Thyroid gland (tissue), 4 donors: ENCODE measurements at regions not wholly inside any gene's neighbourhood (a gene's known extent, or its start where the extent isn't known, plus 50 kb on each side); places are given as distances from the start of the nearest gene placed in this dataset.
A peak's percentile ranks its signal among the peaks of the same experiment; 100 is the strongest.

Experiments used
- DNase-seq, 2 donors: peaks; one replicate each; pipeline ENCODE4 v3.0.0-alpha.2; 2019
- H3K27ac ChIP-seq, 3 donors: fragments of 200-600 bp; sonication (generic); 1 replicate in 2 of 3; 2 replicates in 1 of 3; pipeline ENCODE4 v1.5.1; 2016 to 2019; ENCODE audit warnings: mild to moderate bottlenecking in 1 of 3, moderate library complexity in 1 of 3
- H3K27me3 ChIP-seq: fragments of 200-600 bp; sonication (generic); one replicate; pipeline ENCODE4 v1.5.1; 2019
- H3K36me3 ChIP-seq, 2 donors: fragments of 200-600 bp; sonication (generic); one replicate each; pipeline ENCODE4 v1.5.1; 2016 to 2019
- H3K4me1 ChIP-seq, 2 donors: fragments of 200-600 bp; sonication (generic); one replicate each; pipeline ENCODE4 v1.5.1; 2017 to 2019
- H3K4me3 ChIP-seq, 3 donors: fragments of 200-600 bp; sonication (generic); replicated peaks in 1 of 3; 1 replicate in 2 of 3; 2 replicates in 1 of 3; pipeline ENCODE4 v1.5.1; 2016; ENCODE audit warnings: mild to moderate bottlenecking in 1 of 3
- H3K9me3 ChIP-seq: fragments of 200-600 bp; sonication (generic); one replicate; pipeline ENCODE4 v1.5.1; 2017
- CTCF ChIP-seq, 6 experiments: fragments of 200-600 bp in 3 of 6; fragments of 450-650 bp in 3 of 6; sonication (generic) in 3 of 6; IDR thresholded peaks; one replicate each; pipeline ENCODE4 v1.5.1; 2016 to 2019; ENCODE audit warnings: antibody characterized with exemption in 6 of 6, mild to moderate bottlenecking in 2 of 6, inconsistent platforms in 1 of 6, moderate library complexity in 1 of 6
- POLR2A ChIP-seq, 2 donors: fragments of 450-650 bp; IDR thresholded peaks; one replicate each; pipeline ENCODE4 v1.6.1; 2017; ENCODE audit warnings: antibody characterized with exemption in 2 of 2, mild to moderate bottlenecking in 2 of 2, moderate library complexity in 1 of 2
- WGBS, 2 donors: methylation state at CpG; one replicate each; pipeline ENCODE4 v1.1.5; 2017; 5-methylcytosine and 5-hydroxymethylcytosine counted together
- intact Hi-C: fragments of 100-400 bp; cut with DNase I; formaldehyde crosslinking; loops from one replicate; pipeline ENCODE4 v1.15.1; 2023

GRCh38 chr12:4193821-4194220, 79.7 kb upstream of the CCND2 start:
- TF ChIP-seq POLR2A (IDR thresholded peaks at IDR 0.05) (no peak), CTCF (IDR thresholded peaks at IDR 0.05) (no peak)

GRCh38 chr12:4191642-4192041, 81.9 kb upstream of the CCND2 start:
- no peak overlapping the region for H3K4me3 ChIP-seq
- no peak overlapping the region for H3K27ac ChIP-seq
- no peaks in the 10 kb centered on the region for H3K9me3 ChIP-seq
- peak; percentile 39 to 59 for DNase-seq
- TF ChIP-seq POLR2A (IDR thresholded peaks at IDR 0.05) (no peak), CTCF (IDR thresholded peaks at IDR 0.05) (no peak)
- no peaks in the 10 kb centered on the region for H3K36me3 ChIP-seq
- no peaks in the 10 kb centered on the region for H3K27me3 ChIP-seq
- H3K4me1 ChIP-seq, result peaks cover 0 to 6% of the 10 kb centered on the region in 2 donors
- intact Hi-C loops, result no loop called here
- WGBS, 2 donors, result 32 to 43% methylated on average over 2 of the region's 2 CpGs

More at GRCh38 chr12:4193821-4194220, 79.7 kb upstream of the CCND2 start:
- H3K27me3 ChIP-seq, result no peaks in the 10 kb centered on the region
- no peak for DNase-seq
- intact Hi-C loops, result no loop called here
- H3K4me3 ChIP-seq, result no peak overlapping the region
- H3K27ac ChIP-seq, result no peak overlapping the region
- H3K9me3 ChIP-seq, result no peaks in the 10 kb centered on the region
- 35 to 36% methylated on average over 8 of the region's 8 CpGs for WGBS, 2 donors
- H3K4me1 ChIP-seq, result peaks cover 0 to 6% of the 10 kb centered on the region in 2 donors
- H3K36me3 ChIP-seq, result no peaks in the 10 kb centered on the region

- intact Hi-C loops, result no loop called here
- H3K27me3 ChIP-seq, result no peaks in the 10 kb centered on the region
- no peaks in the 10 kb centered on the region for H3K36me3 ChIP-seq
- H3K9me3 ChIP-seq, result no peaks in the 10 kb centered on the region
- TF ChIP-seq CTCF (IDR thresholded peaks at IDR 0.05) (no peak), POLR2A (IDR thresholded peaks at IDR 0.05) (no peak)
- WGBS, 2 donors, result 89 to 92% methylated on average over 3 of the region's 3 CpGs
- no peak overlapping the region for H3K4me3 ChIP-seq
- no peak for DNase-seq
- H3K4me1 ChIP-seq, result peaks cover 0 to 6% of the 10 kb centered on the region in 2 donors
- H3K27ac ChIP-seq, result no peak overlapping the region
Observed at GRCh38 chr12:4191149-4191548, 82.4 kb upstream of the CCND2 start.

- no peak for TF ChIP-seq CTCF (IDR thresholded peaks at IDR 0.05)
- TF ChIP-seq POLR2A (IDR thresholded peaks at IDR 0.05), result no peak
- Histone ChIP-seq H3K36me3 (no peaks in the 10 kb centered on the region), H3K4me3 (no peak overlapping the region), H3K27me3 (no peaks in the 10 kb centered on the region), H3K9me3 (no peaks in the 10 kb centered on the region), H3K4me1 (peaks cover 0 to 6% of the 10 kb centered on the region in 2 donors), H3K27ac (no peak overlapping the region)
- WGBS, 2 donors, result 83 to 88% methylated on average over 5 of the region's 5 CpGs
- intact Hi-C loops, result no loop called here
- no peak for DNase-seq
Observed at GRCh38 chr12:4190366-4191063, 83.0 kb upstream of the CCND2 start.

GRCh38 chr12:4189721-4190120, 83.8 kb upstream of the CCND2 start:
- no peak for DNase-seq
- no peak for TF ChIP-seq CTCF (IDR thresholded peaks at IDR 0.05)
- TF ChIP-seq POLR2A (IDR thresholded peaks at IDR 0.05), result no peak
- no peaks in the 10 kb centered on the region for H3K27me3 ChIP-seq
- no peaks in the 10 kb centered on the region for H3K36me3 ChIP-seq
- H3K27ac ChIP-seq, result no peak overlapping the region
- 91 to 93% methylated on average over 12 of the region's 12 CpGs for WGBS, 2 donors
- intact Hi-C loops, result no loop called here
- no peaks in the 10 kb centered on the region for H3K9me3 ChIP-seq
- H3K4me1 ChIP-seq, result peaks cover 0 to 6% of the 10 kb centered on the region in 2 donors
- H3K4me3 ChIP-seq, result no peak overlapping the region
